GM23338 (cell line): ENCODE measurements at regions not wholly inside any gene's neighbourhood (a gene's known extent, or its start where the extent isn't known, plus 50 kb on each side); places are given as distances from the start of the nearest gene placed in this dataset.

ENCODE experiments used
- ATAC-seq: fragments of 200-7000 bp; cut with Tn5 transposase; 3 replicates; pipeline ENCODE4 v1.9.1; 2020
- DNase-seq: peaks from one replicate; pipeline ENCODE4 v3.0.0-alpha.2; 2015; ENCODE audit warnings: low spot score
- H2AFZ ChIP-seq: fragments of 200-600 bp; sonication (generic); 2 replicates; pipeline ENCODE4 v1.8.0; 2016; ENCODE audit warnings: antibody characterized with exemption, mild to moderate bottlenecking, moderate library complexity
- H3F3A ChIP-seq: fragments of 200-600 bp; sonication (generic); replicated peaks from 2 replicates; pipeline ENCODE4 v1.8.0; 2017; ENCODE audit warnings: antibody characterized with exemption, mixed run types, low read depth
- H3K27ac ChIP-seq: fragments of 200-600 bp; sonication (generic); 2 replicates; pipeline ENCODE4 v1.6.1; 2016; ENCODE audit warnings: low read depth
- H3K27me3 ChIP-seq: fragments of 200-600 bp; sonication (generic); 2 replicates; pipeline ENCODE4 v1.8.0; 2016; ENCODE audit warnings: mild to moderate bottlenecking, mixed run types, moderate library complexity; ENCODE audit not compliant: insufficient read depth
- H3K36me3 ChIP-seq: fragments of 200-600 bp; sonication (generic); 2 replicates; pipeline ENCODE4 v1.8.0; 2016; ENCODE audit warnings: mild to moderate bottlenecking; ENCODE audit not compliant: insufficient read depth
- H3K4me1 ChIP-seq: fragments of 200-600 bp; sonication (generic); 2 replicates; pipeline ENCODE4 v1.8.0; 2016; ENCODE audit warnings: mild to moderate bottlenecking, moderate library complexity; ENCODE audit not compliant: insufficient read depth
- H3K4me2 ChIP-seq: fragments of 200-600 bp; sonication (generic); 2 replicates; pipeline ENCODE4 v1.7.1; 2017; ENCODE audit warnings: mixed run types
- H3K4me3 ChIP-seq: fragments of 200-600 bp; sonication (generic); 2 replicates; pipeline ENCODE4 v1.6.1; 2016; ENCODE audit warnings: mixed run types
- H3K79me2 ChIP-seq: fragments of 200-600 bp; sonication (generic); replicated peaks from 2 replicates; pipeline ENCODE4 v1.8.0; 2017; ENCODE audit warnings: mild to moderate bottlenecking; ENCODE audit not compliant: insufficient read depth
- H3K9me2 ChIP-seq: fragments of 200-600 bp; sonication (generic); 2 replicates; pipeline ENCODE4 v1.8.0; 2017; ENCODE audit not compliant: insufficient read depth
- H4K20me1 ChIP-seq: fragments of 200-600 bp; sonication (generic); replicated peaks from 2 replicates; pipeline ENCODE4 v1.8.0; 2017; ENCODE audit warnings: mild to moderate bottlenecking; ENCODE audit not compliant: insufficient read depth
- H3K27ac Mint-ChIP-seq: 2 replicates; pipeline ENCODE4 v1.8.0; 2020; ENCODE audit warnings: inconsistent platforms, mild to moderate bottlenecking, moderate library complexity, mixed read lengths
- H3K27me3 Mint-ChIP-seq: 3 replicates; pipeline ENCODE4 v1.8.0; 2022; ENCODE audit warnings: low read depth, mild to moderate bottlenecking, moderate library complexity, mixed read lengths, inconsistent platforms; ENCODE audit not compliant: insufficient read depth, poor library complexity
- H3K36me3 Mint-ChIP-seq: 3 replicates; pipeline ENCODE4 v1.8.0; 2021; ENCODE audit warnings: low read depth, mild to moderate bottlenecking, inconsistent platforms, moderate library complexity, mixed read lengths
- H3K4me1 Mint-ChIP-seq: 3 replicates; pipeline ENCODE4 v1.8.0; 2020; ENCODE audit warnings: mild to moderate bottlenecking, inconsistent platforms, mixed read lengths
- H3K4me3 Mint-ChIP-seq: 3 replicates; pipeline ENCODE4 v1.8.0; 2021; ENCODE audit warnings: moderate library complexity, mild to moderate bottlenecking, inconsistent platforms, mixed read lengths
- H3K9me3 Mint-ChIP-seq: 3 replicates; pipeline ENCODE4 v1.8.0; 2020; ENCODE audit warnings: moderate library complexity, mild to moderate bottlenecking, inconsistent platforms, mixed read lengths
- CREB1 ChIP-seq: fragments of 250-450 bp; sonication (Bioruptor Pico); IDR thresholded peaks from 2 replicates; pipeline ENCODE4 v1.5.0; 2020; ENCODE audit warnings: low read depth, mild to moderate bottlenecking, moderate library complexity
- EZH2 ChIP-seq: fragments of 200-600 bp; sonication (generic); IDR thresholded peaks from one replicate; pipeline ENCODE4 v1.8.0; 2017; ENCODE audit warnings: antibody characterized with exemption, mild to moderate bottlenecking, low read depth; ENCODE audit not compliant: unreplicated experiment
- EZH2phosphoT487 ChIP-seq: fragments of 200-600 bp; sonication (generic); IDR thresholded peaks from one replicate; pipeline ENCODE4 v1.8.1; 2018; ENCODE audit warnings: antibody characterized with exemption; ENCODE audit not compliant: unreplicated experiment
- JUNB ChIP-seq: IDR thresholded peaks from one replicate; pipeline ENCODE4 v1.6.1; 2016; ENCODE audit warnings: antibody characterized with exemption; ENCODE audit not compliant: unreplicated experiment
- NANOG ChIP-seq: IDR thresholded peaks from 2 replicates; pipeline ENCODE4 v1.6.1; 2016; ENCODE audit warnings: antibody characterized with exemption, borderline replicate concordance
- POLR2AphosphoS5 ChIP-seq: IDR thresholded peaks from 2 replicates; pipeline ENCODE4 v1.6.1; 2016; ENCODE audit warnings: antibody characterized with exemption, low read depth
- STAT1 ChIP-seq: IDR thresholded peaks from one replicate; pipeline ENCODE4 v1.6.1; 2016; ENCODE audit warnings: antibody characterized with exemption; ENCODE audit not compliant: unreplicated experiment
- ZNF114 ChIP-seq: fragments of 250-450 bp; sonication (Bioruptor Pico); IDR thresholded peaks from 2 replicates; pipeline ENCODE4 v1.5.0; 2020; ENCODE audit warnings: mild to moderate bottlenecking, moderate library complexity
- ZNF331 ChIP-seq: fragments of 250-450 bp; sonication (Bioruptor Pico); IDR thresholded peaks from 2 replicates; pipeline ENCODE4 v1.5.0; 2020; ENCODE audit warnings: low read depth, mild to moderate bottlenecking, moderate library complexity
- ZNF462 ChIP-seq: fragments of 250-450 bp; sonication (Bioruptor Pico); IDR thresholded peaks from 2 replicates; pipeline ENCODE4 v1.5.0; 2020; ENCODE audit warnings: mild to moderate bottlenecking, moderate library complexity
- TF ChIP-seq, protein P1 (sequence below): IDR thresholded peaks from one replicate; pipeline ENCODE4 v1.6.1; 2018; ENCODE audit warnings: antibody characterized with exemption; ENCODE audit not compliant: unreplicated experiment
- TF ChIP-seq, protein P2 (sequence below), 2 experiments: fragments of 200-600 bp in 1 of 2; sonication (generic) in 1 of 2; conservative IDR thresholded peaks; 2 replicates each; pipeline versions ENCODE4 v1.5.1 to v1.6.1; 2016 to 2017; ENCODE audit warnings: antibody characterized with exemption in 2 of 2, low read depth in 2 of 2, mild to moderate bottlenecking in 2 of 2, moderate library complexity in 1 of 2
- TF ChIP-seq, protein P3 (sequence below): IDR thresholded peaks from 2 replicates; pipeline ENCODE4 v1.6.1; 2016; ENCODE audit warnings: antibody characterized with exemption

GRCh38 chr4:173722075-173722474, 192.0 kb upstream of the HAND2 start:
- TF ChIP-seq EZH2phosphoT487, result no peak
- TF ChIP-seq EZH2, result no peak
- no peak for TF ChIP-seq JUNB
- TF ChIP-seq, protein P1, sequence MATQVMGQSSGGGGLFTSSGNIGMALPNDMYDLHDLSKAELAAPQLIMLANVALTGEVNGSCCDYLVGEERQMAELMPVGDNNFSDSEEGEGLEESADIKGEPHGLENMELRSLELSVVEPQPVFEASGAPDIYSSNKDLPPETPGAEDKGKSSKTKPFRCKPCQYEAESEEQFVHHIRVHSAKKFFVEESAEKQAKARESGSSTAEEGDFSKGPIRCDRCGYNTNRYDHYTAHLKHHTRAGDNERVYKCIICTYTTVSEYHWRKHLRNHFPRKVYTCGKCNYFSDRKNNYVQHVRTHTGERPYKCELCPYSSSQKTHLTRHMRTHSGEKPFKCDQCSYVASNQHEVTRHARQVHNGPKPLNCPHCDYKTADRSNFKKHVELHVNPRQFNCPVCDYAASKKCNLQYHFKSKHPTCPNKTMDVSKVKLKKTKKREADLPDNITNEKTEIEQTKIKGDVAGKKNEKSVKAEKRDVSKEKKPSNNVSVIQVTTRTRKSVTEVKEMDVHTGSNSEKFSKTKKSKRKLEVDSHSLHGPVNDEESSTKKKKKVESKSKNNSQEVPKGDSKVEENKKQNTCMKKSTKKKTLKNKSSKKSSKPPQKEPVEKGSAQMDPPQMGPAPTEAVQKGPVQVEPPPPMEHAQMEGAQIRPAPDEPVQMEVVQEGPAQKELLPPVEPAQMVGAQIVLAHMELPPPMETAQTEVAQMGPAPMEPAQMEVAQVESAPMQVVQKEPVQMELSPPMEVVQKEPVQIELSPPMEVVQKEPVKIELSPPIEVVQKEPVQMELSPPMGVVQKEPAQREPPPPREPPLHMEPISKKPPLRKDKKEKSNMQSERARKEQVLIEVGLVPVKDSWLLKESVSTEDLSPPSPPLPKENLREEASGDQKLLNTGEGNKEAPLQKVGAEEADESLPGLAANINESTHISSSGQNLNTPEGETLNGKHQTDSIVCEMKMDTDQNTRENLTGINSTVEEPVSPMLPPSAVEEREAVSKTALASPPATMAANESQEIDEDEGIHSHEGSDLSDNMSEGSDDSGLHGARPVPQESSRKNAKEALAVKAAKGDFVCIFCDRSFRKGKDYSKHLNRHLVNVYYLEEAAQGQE, result no peak
- TF ChIP-seq ZNF462 (CRISPR knock-in tag), result no peak
- TF ChIP-seq ZNF331, result no peak
- TF ChIP-seq, protein P2, sequence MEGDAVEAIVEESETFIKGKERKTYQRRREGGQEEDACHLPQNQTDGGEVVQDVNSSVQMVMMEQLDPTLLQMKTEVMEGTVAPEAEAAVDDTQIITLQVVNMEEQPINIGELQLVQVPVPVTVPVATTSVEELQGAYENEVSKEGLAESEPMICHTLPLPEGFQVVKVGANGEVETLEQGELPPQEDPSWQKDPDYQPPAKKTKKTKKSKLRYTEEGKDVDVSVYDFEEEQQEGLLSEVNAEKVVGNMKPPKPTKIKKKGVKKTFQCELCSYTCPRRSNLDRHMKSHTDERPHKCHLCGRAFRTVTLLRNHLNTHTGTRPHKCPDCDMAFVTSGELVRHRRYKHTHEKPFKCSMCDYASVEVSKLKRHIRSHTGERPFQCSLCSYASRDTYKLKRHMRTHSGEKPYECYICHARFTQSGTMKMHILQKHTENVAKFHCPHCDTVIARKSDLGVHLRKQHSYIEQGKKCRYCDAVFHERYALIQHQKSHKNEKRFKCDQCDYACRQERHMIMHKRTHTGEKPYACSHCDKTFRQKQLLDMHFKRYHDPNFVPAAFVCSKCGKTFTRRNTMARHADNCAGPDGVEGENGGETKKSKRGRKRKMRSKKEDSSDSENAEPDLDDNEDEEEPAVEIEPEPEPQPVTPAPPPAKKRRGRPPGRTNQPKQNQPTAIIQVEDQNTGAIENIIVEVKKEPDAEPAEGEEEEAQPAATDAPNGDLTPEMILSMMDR (conservative IDR thresholded peaks at IDR 0.05; ENCODE audit: low read depth in 2 of 2), result no peak
- TF ChIP-seq ZNF114 (CRISPR knock-in tag), result no peak
- TF ChIP-seq NANOG, result no peak
- TF ChIP-seq, protein P3, sequence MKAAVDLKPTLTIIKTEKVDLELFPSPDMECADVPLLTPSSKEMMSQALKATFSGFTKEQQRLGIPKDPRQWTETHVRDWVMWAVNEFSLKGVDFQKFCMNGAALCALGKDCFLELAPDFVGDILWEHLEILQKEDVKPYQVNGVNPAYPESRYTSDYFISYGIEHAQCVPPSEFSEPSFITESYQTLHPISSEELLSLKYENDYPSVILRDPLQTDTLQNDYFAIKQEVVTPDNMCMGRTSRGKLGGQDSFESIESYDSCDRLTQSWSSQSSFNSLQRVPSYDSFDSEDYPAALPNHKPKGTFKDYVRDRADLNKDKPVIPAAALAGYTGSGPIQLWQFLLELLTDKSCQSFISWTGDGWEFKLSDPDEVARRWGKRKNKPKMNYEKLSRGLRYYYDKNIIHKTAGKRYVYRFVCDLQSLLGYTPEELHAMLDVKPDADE, result no peak
- TF ChIP-seq POLR2AphosphoS5, result no peak
- no peak for TF ChIP-seq STAT1
- no peak for TF ChIP-seq CREB1
- Histone ChIP-seq H3K27me3 (no peaks in the 10 kb centered on the region), H3K36me3 (no peaks in the 10 kb centered on the region), H3K9me2 (no peaks in the 10 kb centered on the region), H3K4me2 (no peak overlapping the region), H4K20me1 (no peaks in the 10 kb centered on the region), H3K4me1 (no peaks in the 10 kb centered on the region), H3K79me2 (no peaks in the 10 kb centered on the region), H3K4me3 (no peak overlapping the region), H2AFZ (no peak overlapping the region), H3K27ac (no peak overlapping the region), H3F3A (no peaks in the 10 kb centered on the region)
- no peak for DNase-seq
- Mint-ChIP-seq H3K4me1 (no peaks in the 10 kb centered on the region), H3K36me3 (0 out of 3 replicates have a peak, but pooled peaks cover 2% of the 10 kb centered on the region), H3K27ac (no peak overlapping the region), H3K4me3 (no peak overlapping the region), H3K27me3 (no peaks in the 10 kb centered on the region), H3K9me3 (peaks cover 16% of the 10 kb centered on the region)
- no peak for ATAC-seq
